ENCODE measurements at regions not wholly inside any gene's neighbourhood (a gene's known extent, or its start where the extent isn't known, plus 50 kb on each side); places are given as distances from the start of the nearest gene placed in this dataset.
A peak's percentile ranks its signal among the peaks of the same experiment; 100 is the strongest.
"Not testable (repeated sequence)": the region's sequence is repeated elsewhere in the genome, so short reads cannot be mapped to it uniquely, and the experiment has no call there.

- H3K4me3 ChIP-seq (ENCODE audit: low read depth, low read length, poor library complexity, severe bottlenecking) = peak overlapping the region; percentile 53
- no peaks in the 10 kb centered on the region for H3K79me2 ChIP-seq (ENCODE audit: insufficient read depth, low read length)
- no peaks in the 10 kb centered on the region for H4K20me1 ChIP-seq (ENCODE audit: insufficient read depth, low read length)
- H3K36me3 ChIP-seq (ENCODE audit: insufficient read depth, low read length) = no peaks in the 10 kb centered on the region
- no peaks in the 10 kb centered on the region for H3K27me3 ChIP-seq (ENCODE audit: insufficient read depth, low read length)
- no peak for TF ChIP-seq CTCF (IDR thresholded peaks at IDR 0.05; ENCODE audit: low read length)
- no peak for TF ChIP-seq EZH2 (IDR thresholded peaks at IDR 0.05; ENCODE audit: borderline replicate concordance, low read length)
- no peaks in the 10 kb centered on the region for H3K9me2 ChIP-seq (ENCODE audit: low read depth, low read length)
- H3K27ac ChIP-seq (ENCODE audit: low read depth, low read length, poor library complexity, severe bottlenecking) = no peak overlapping the region
- no peaks in the 10 kb centered on the region for H3K9me3 ChIP-seq (ENCODE audit: low read length)
- no peak overlapping the region for H2AFZ ChIP-seq (ENCODE audit: low read length)
- H3K9ac ChIP-seq (ENCODE audit: low read length) = no peak overlapping the region; the same call in 1 of the 2 replicates
- peaks cover 16% of the 10 kb centered on the region for H3K4me1 ChIP-seq (ENCODE audit: insufficient read depth, low read length, severe bottlenecking)
- no peaks in the 10 kb centered on the region for H3F3A ChIP-seq (ENCODE audit: insufficient read depth, low read length)
- peak overlapping the region; percentile 55 for H3K4me2 ChIP-seq (ENCODE audit: low read length)
Measured at GRCh38 chr9:63816751-63817621, 1468.0 kb downstream of the FOXD4L5 start.

- not testable (repeated sequence) for H3F3A ChIP-seq (ENCODE audit: insufficient read depth, low read length); H2AFZ ChIP-seq (ENCODE audit: low read length); H3K9ac ChIP-seq (ENCODE audit: low read length); H3K9me2 ChIP-seq (ENCODE audit: low read depth, low read length); H3K27ac ChIP-seq (ENCODE audit: low read depth, low read length, poor library complexity, severe bottlenecking); H3K4me2 ChIP-seq (ENCODE audit: low read length); H3K27me3 ChIP-seq (ENCODE audit: insufficient read depth, low read length); H4K20me1 ChIP-seq (ENCODE audit: insufficient read depth, low read length); H3K36me3 ChIP-seq (ENCODE audit: insufficient read depth, low read length); H3K9me3 ChIP-seq (ENCODE audit: low read length); H3K4me3 ChIP-seq (ENCODE audit: low read depth, low read length, poor library complexity, severe bottlenecking); H3K79me2 ChIP-seq (ENCODE audit: insufficient read depth, low read length)
- peaks cover 16% of the 10 kb centered on the region for H3K4me1 ChIP-seq (ENCODE audit: insufficient read depth, low read length, severe bottlenecking)
Measured at GRCh38 chr9:63814970-63815669, 1469.9 kb downstream of the FOXD4L5 start.

- not testable (repeated sequence) for H3K79me2 ChIP-seq (ENCODE audit: insufficient read depth, low read length); H3K36me3 ChIP-seq (ENCODE audit: insufficient read depth, low read length); H3F3A ChIP-seq (ENCODE audit: insufficient read depth, low read length); H3K9me2 ChIP-seq (ENCODE audit: low read depth, low read length); H3K27me3 ChIP-seq (ENCODE audit: insufficient read depth, low read length); H3K9me3 ChIP-seq (ENCODE audit: low read length); H2AFZ ChIP-seq (ENCODE audit: low read length); H3K27ac ChIP-seq (ENCODE audit: low read depth, low read length, poor library complexity, severe bottlenecking); H4K20me1 ChIP-seq (ENCODE audit: insufficient read depth, low read length); H3K9ac ChIP-seq (ENCODE audit: low read length); H3K4me2 ChIP-seq (ENCODE audit: low read length)
- H3K4me1 ChIP-seq (ENCODE audit: insufficient read depth, low read length, severe bottlenecking) = peaks cover 16% of the 10 kb centered on the region
- H3K4me3 ChIP-seq (ENCODE audit: low read depth, low read length, poor library complexity, severe bottlenecking) = peak overlapping the region; percentile 31
Measured at GRCh38 chr9:63813391-63814021, 1471.5 kb downstream of the FOXD4L5 start.

GRCh38 chr9:63812822-63813221, 1472.2 kb downstream of the FOXD4L5 start:
- H3K9me2 ChIP-seq (ENCODE audit: low read depth, low read length); H3K27me3 ChIP-seq (ENCODE audit: insufficient read depth, low read length); H3K36me3 ChIP-seq (ENCODE audit: insufficient read depth, low read length); H3K4me3 ChIP-seq (ENCODE audit: low read depth, low read length, poor library complexity, severe bottlenecking); H3K4me2 ChIP-seq (ENCODE audit: low read length); H3K9ac ChIP-seq (ENCODE audit: low read length); H3K9me3 ChIP-seq (ENCODE audit: low read length); H2AFZ ChIP-seq (ENCODE audit: low read length); H3K79me2 ChIP-seq (ENCODE audit: insufficient read depth, low read length); H4K20me1 ChIP-seq (ENCODE audit: insufficient read depth, low read length); H3K27ac ChIP-seq (ENCODE audit: low read depth, low read length, poor library complexity, severe bottlenecking); H3F3A ChIP-seq (ENCODE audit: insufficient read depth, low read length): not testable (repeated sequence)
- peaks cover 11% of the 10 kb centered on the region for H3K4me1 ChIP-seq (ENCODE audit: insufficient read depth, low read length, severe bottlenecking)

GRCh38 chr9:63804205-63804604, 1480.8 kb downstream of the FOXD4L5 start:
- not testable (repeated sequence) for H3K9me2 ChIP-seq (ENCODE audit: low read depth, low read length); H3K4me1 ChIP-seq (ENCODE audit: insufficient read depth, low read length, severe bottlenecking); H3K27ac ChIP-seq (ENCODE audit: low read depth, low read length, poor library complexity, severe bottlenecking); H3K4me3 ChIP-seq (ENCODE audit: low read depth, low read length, poor library complexity, severe bottlenecking); H4K20me1 ChIP-seq (ENCODE audit: insufficient read depth, low read length); H3K27me3 ChIP-seq (ENCODE audit: insufficient read depth, low read length); H3K9ac ChIP-seq (ENCODE audit: low read length); H3F3A ChIP-seq (ENCODE audit: insufficient read depth, low read length); H3K9me3 ChIP-seq (ENCODE audit: low read length); H3K79me2 ChIP-seq (ENCODE audit: insufficient read depth, low read length); H2AFZ ChIP-seq (ENCODE audit: low read length); H3K4me2 ChIP-seq (ENCODE audit: low read length); H3K36me3 ChIP-seq (ENCODE audit: insufficient read depth, low read length)

GRCh38 chr9:63794081-63794685, 1490.8 kb downstream of the FOXD4L5 start:
- not testable (repeated sequence) for H3F3A ChIP-seq (ENCODE audit: insufficient read depth, low read length); H2AFZ ChIP-seq (ENCODE audit: low read length); H3K4me3 ChIP-seq (ENCODE audit: low read depth, low read length, poor library complexity, severe bottlenecking); H3K4me1 ChIP-seq (ENCODE audit: insufficient read depth, low read length, severe bottlenecking); H3K4me2 ChIP-seq (ENCODE audit: low read length); H3K27ac ChIP-seq (ENCODE audit: low read depth, low read length, poor library complexity, severe bottlenecking); H3K9me2 ChIP-seq (ENCODE audit: low read depth, low read length); H3K9ac ChIP-seq (ENCODE audit: low read length); H3K36me3 ChIP-seq (ENCODE audit: insufficient read depth, low read length); H3K27me3 ChIP-seq (ENCODE audit: insufficient read depth, low read length); H4K20me1 ChIP-seq (ENCODE audit: insufficient read depth, low read length); H3K79me2 ChIP-seq (ENCODE audit: insufficient read depth, low read length); H3K9me3 ChIP-seq (ENCODE audit: low read length)
